HUES64 (cell line): ENCODE measurements at regions not wholly inside any gene's neighbourhood (a gene's known extent, or its start where the extent isn't known, plus 50 kb on each side); places are given as distances from the start of the nearest gene placed in this dataset.

ENCODE experiments used
- H3K27ac ChIP-seq: 2 replicates; pipeline ENCODE4 v1.7.0; 2013; ENCODE audit warnings: low read depth, low read length, inconsistent platforms
- H3K27me3 ChIP-seq: 2 replicates; pipeline ENCODE4 v1.6.1; 2013; ENCODE audit warnings: mild to moderate bottlenecking, low read length; ENCODE audit not compliant: insufficient read depth
- H3K36me3 ChIP-seq: 2 replicates; pipeline ENCODE4 v1.6.1; 2013; ENCODE audit warnings: mild to moderate bottlenecking, low read length; ENCODE audit not compliant: insufficient read depth
- H3K4me1 ChIP-seq: 2 replicates; pipeline ENCODE4 v1.6.1; 2013; ENCODE audit warnings: mild to moderate bottlenecking, low read length, moderate library complexity; ENCODE audit not compliant: insufficient read depth
- H3K4me3 ChIP-seq: 2 replicates; pipeline ENCODE4 v1.5.1; 2013; ENCODE audit warnings: mild to moderate bottlenecking, low read length, moderate library complexity
- H3K9ac ChIP-seq: 2 replicates; pipeline ENCODE4 v1.6.1; 2013; ENCODE audit warnings: mild to moderate bottlenecking, low read depth, low read length
- H3K9me3 ChIP-seq: 2 replicates; pipeline ENCODE4 v1.6.1; 2013; ENCODE audit warnings: low read depth, low read length; ENCODE audit not compliant: insufficient read depth
- WGBS: fragments of 150-250, 120-280 bp; methylation state at CpG from one replicate; pipeline ENCODE4 v1.1.7; 2013; ENCODE audit warnings: missing lambda C conversion rate; 5-methylcytosine and 5-hydroxymethylcytosine counted together

- H3K36me3 ChIP-seq = no peaks in the 10 kb centered on the region
- H3K9ac ChIP-seq = no peak overlapping the region
- H3K4me3 ChIP-seq = no peak overlapping the region
- 82% methylated on average over 2 of the region's 2 CpGs for WGBS
- H3K27ac ChIP-seq = no peak overlapping the region
- no peaks in the 10 kb centered on the region for H3K27me3 ChIP-seq
- peaks cover 12% of the 10 kb centered on the region for H3K4me1 ChIP-seq
- no peaks in the 10 kb centered on the region for H3K9me3 ChIP-seq
Measured at GRCh38 chr9:118414676-118415075, 710.5 kb downstream of the TLR4 start.

DNA sequence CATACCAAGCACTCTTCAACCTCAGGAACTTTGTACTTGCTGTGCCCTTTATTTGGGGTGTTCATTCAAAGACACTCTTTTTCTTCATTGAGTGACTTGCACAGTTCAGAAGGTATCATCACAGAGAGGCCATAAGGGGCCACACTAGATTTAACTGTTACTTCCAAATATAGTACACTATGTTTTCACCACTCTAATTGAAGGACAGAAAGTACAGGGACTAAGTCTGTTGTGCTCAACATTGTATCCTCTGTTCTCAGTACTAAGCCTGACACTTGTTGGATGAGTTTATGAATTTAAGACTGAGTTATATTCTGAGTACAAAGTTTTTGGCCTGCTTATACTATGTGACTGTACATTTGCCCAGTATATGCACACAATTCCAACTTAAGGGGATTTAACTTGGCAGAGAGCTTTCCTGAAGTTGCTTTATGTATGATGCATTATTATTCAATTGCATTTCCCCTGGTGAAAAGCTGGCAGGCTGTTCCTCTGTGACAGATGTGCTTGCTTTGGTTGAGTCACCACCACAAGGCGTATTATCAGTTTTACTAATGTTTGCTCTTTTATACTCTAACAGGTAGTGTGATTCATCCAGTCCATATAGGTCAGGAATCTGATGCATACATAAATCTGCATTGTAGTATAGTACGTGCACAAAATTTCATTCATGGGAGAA lies 714.8 kb downstream of the TLR4 start:
- Histone ChIP-seq H3K9me3 (no peaks in the 10 kb centered on the region), H3K27ac (no peak overlapping the region), H3K4me3 (no peak overlapping the region), H3K9ac (no peak overlapping the region), H3K4me1 (peaks cover 11% of the 10 kb centered on the region), H3K36me3 (no peaks in the 10 kb centered on the region), H3K27me3 (no peaks in the 10 kb centered on the region)
- WGBS = 100% methylated on average over 2 of the region's 2 CpGs

DNA sequence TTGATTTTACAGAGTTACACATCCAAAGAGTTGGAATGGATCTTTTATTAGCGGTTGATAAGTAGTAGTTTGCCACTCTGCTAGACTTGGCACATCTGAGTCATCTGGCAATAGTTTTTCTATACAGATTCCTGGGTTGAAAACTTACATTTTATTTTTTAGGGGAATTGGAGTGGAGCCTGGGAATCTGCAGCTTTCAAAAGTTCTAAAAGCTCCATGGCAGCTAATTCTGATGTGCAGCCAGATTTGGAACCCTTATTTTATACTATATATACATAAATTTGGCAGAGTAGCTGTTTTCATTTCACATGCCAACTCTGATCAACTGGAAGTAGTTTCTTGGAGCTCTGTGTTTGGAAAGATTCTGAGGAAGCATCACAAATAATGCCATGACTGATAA lies 715.5 kb downstream of the TLR4 start:
- 100% methylated on average over 1 of the region's 1 CpG for WGBS
- H3K4me1 ChIP-seq = peaks cover 5% of the 10 kb centered on the region
- no peak overlapping the region for H3K9ac ChIP-seq
- H3K9me3 ChIP-seq = no peaks in the 10 kb centered on the region
- H3K4me3 ChIP-seq = no peak overlapping the region
- H3K27ac ChIP-seq = no peak overlapping the region
- H3K36me3 ChIP-seq = no peaks in the 10 kb centered on the region
- H3K27me3 ChIP-seq = no peaks in the 10 kb centered on the region

- H3K9ac ChIP-seq = no peak overlapping the region
- H3K27me3 ChIP-seq = no peaks in the 10 kb centered on the region
- H3K4me3 ChIP-seq = no peak overlapping the region
- H3K4me1 ChIP-seq = no peaks in the 10 kb centered on the region
- H3K36me3 ChIP-seq = no peaks in the 10 kb centered on the region
- 100% methylated on average over 2 of the region's 2 CpGs for WGBS
- no peak overlapping the region for H3K27ac ChIP-seq
- H3K9me3 ChIP-seq = no peaks in the 10 kb centered on the region
Measured at GRCh38 chr9:118422508-118422907, 718.3 kb downstream of the TLR4 start.

GRCh38 chr9:118423021-118423420 lies 718.8 kb downstream of the TLR4 start:
- Histone ChIP-seq H3K36me3 (no peaks in the 10 kb centered on the region), H3K9me3 (no peaks in the 10 kb centered on the region)
- 100% methylated on average over 1 of the region's 3 CpGs for WGBS

GRCh38 chr9:118423721-118424120 lies 719.5 kb downstream of the TLR4 start:
- no peaks in the 10 kb centered on the region for H3K9me3 ChIP-seq

More at GRCh38 chr9:118423021-118423420, 718.8 kb downstream of the TLR4 start:
- Histone ChIP-seq H3K4me3 (no peak overlapping the region), H3K27me3 (no peaks in the 10 kb centered on the region), H3K27ac (no peak overlapping the region), H3K9ac (no peak overlapping the region), H3K4me1 (no peaks in the 10 kb centered on the region)

GRCh38 chr9:118426772-118427171 lies 722.6 kb downstream of the TLR4 start:
- no CpG with 5 or more reads among the region's 1 CpG for WGBS
- Histone ChIP-seq H3K27ac (no peak overlapping the region), H3K36me3 (no peaks in the 10 kb centered on the region), H3K4me1 (no peaks in the 10 kb centered on the region), H3K9ac (no peak overlapping the region), H3K27me3 (no peaks in the 10 kb centered on the region), H3K9me3 (no peaks in the 10 kb centered on the region), H3K4me3 (no peak overlapping the region)

More at GRCh38 chr9:118423721-118424120, 719.5 kb downstream of the TLR4 start:
- Histone ChIP-seq H3K4me1 (no peaks in the 10 kb centered on the region), H3K27ac (no peak overlapping the region), H3K27me3 (no peaks in the 10 kb centered on the region), H3K36me3 (no peaks in the 10 kb centered on the region), H3K9ac (no peak overlapping the region), H3K4me3 (no peak overlapping the region)
- 96% methylated on average over 2 of the region's 4 CpGs for WGBS

GRCh38 chr9:118438810-118439209 lies 734.6 kb downstream of the TLR4 start:
- no peaks in the 10 kb centered on the region for H3K4me1 ChIP-seq
- no peaks in the 10 kb centered on the region for H3K9me3 ChIP-seq
- H3K27ac ChIP-seq = no peak overlapping the region
- no peaks in the 10 kb centered on the region for H3K27me3 ChIP-seq
- H3K9ac ChIP-seq = no peak overlapping the region
- 100% methylated on average over 1 of the region's 1 CpG for WGBS
- no peaks in the 10 kb centered on the region for H3K36me3 ChIP-seq
- no peak overlapping the region for H3K4me3 ChIP-seq

DNA sequence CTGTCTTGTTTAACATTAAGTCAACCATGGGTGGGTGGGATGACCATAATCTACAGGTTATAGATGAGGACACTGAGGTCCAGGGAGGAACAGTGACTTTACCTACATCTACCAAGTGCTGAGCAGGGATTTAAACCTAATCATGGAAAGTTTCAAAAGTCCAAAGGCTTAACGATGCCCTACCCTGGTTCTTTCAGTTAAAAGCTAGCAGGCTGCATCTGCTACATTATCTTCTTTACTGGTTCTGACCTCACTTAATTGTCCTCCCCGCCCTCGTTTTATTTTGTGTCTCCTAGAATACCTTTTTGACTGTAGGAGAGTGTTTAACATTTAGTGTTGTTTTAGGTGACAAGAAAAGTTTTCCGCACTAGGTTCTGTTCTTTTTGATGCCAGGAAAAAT lies 735.2 kb downstream of the TLR4 start:
- 86% methylated on average over 3 of the region's 4 CpGs for WGBS
- Histone ChIP-seq H3K4me3 (no peak overlapping the region), H3K9ac (no peak overlapping the region), H3K9me3 (no peaks in the 10 kb centered on the region), H3K4me1 (no peaks in the 10 kb centered on the region), H3K36me3 (no peaks in the 10 kb centered on the region), H3K27ac (no peak overlapping the region), H3K27me3 (no peaks in the 10 kb centered on the region)

DNA sequence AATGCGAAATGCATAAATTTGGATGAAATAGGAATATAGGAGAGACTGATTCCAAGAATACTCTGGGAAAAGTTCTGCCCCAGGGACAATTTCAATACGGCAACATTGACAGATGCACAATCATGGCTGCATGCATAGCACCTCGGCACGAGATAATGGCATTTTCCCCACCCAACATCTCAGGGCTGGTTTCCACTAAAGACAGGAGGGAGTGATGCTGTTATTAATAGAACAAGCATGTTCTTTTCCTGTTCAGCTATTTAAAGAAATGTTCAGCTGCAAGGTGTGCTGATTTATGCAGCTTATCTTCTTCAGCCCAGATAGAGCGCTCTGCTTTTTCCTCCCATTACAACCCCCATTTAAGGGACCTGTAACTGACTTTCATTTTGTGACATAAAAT lies 740.2 kb downstream of the TLR4 start:
- Histone ChIP-seq H3K9ac (no peak overlapping the region), H3K27me3 (no peaks in the 10 kb centered on the region), H3K36me3 (no peaks in the 10 kb centered on the region), H3K27ac (no peak overlapping the region), H3K4me3 (no peak overlapping the region), H3K4me1 (peaks cover 2% of the 10 kb centered on the region; the same call in 1 of the 2 replicates), H3K9me3 (no peaks in the 10 kb centered on the region)
- WGBS = 97% methylated on average over 4 of the region's 5 CpGs

DNA sequence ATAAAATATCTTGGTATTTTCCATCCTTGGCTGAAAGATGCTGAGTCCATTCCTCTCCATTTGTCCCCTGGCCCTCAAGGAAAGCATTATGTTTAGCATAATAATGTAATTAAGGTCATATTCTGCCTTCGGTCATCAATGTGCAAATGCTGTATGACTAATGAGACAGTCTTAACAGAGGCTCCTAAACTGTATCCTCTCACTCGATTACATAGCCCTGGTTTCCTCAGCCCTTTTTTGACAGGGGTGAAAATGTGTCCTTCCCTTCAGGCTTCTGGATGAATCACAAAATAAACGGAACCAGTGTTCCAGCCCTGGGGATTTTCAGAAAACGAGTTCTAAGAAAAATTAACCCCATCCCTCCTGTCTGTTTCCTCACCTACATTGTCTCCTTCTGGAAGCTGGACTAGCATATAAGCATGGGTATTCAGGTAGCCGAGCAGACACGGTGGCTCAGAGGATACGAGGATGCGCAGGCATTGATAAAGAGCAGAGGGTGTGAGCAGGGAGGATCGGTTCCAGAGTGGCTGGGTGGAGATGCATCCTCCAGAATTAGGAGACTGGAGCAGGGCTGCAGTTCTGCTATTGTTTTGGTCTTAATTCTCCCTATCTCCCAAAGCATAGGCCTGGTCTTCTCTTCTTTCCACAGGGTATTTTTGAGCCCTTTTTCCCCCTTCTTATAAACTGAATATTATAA lies 742.9 kb downstream of the TLR4 start:
- Histone ChIP-seq H3K4me3 (no peak overlapping the region), H3K36me3 (no peaks in the 10 kb centered on the region), H3K27me3 (no peaks in the 10 kb centered on the region), H3K9me3 (no peaks in the 10 kb centered on the region), H3K27ac (no peak overlapping the region), H3K9ac (no peak overlapping the region), H3K4me1 (peaks cover 2% of the 10 kb centered on the region; the same call in 1 of the 2 replicates)
- WGBS = 81% methylated on average over 9 of the region's 9 CpGs
